MM.1S (cell line): ENCODE measurements at regions not wholly inside any gene's neighbourhood (a gene's known extent, or its start where the extent isn't known, plus 50 kb on each side); places are given as distances from the start of the nearest gene placed in this dataset.

ENCODE experiments used
- EZH2 ChIP-seq: fragments of 300-600 bp; sonication (generic); optimal IDR thresholded peaks from 2 replicates; pipeline ENCODE3; 2017; ENCODE audit warnings: low read depth, mild to moderate bottlenecking, antibody characterized with exemption, low read length, mixed read lengths
- EZH2phosphoT487 ChIP-seq: fragments of 300-600 bp; sonication (generic); IDR thresholded peaks from 2 replicates; pipeline ENCODE4 v1.6.1; 2018; ENCODE audit warnings: antibody characterized with exemption, low read length
- TF ChIP-seq, protein P1 (sequence below): fragments of 300-600 bp; sonication (generic); IDR thresholded peaks from 2 replicates; pipeline ENCODE4 v1.5.1; 2016; ENCODE audit warnings: antibody characterized with exemption, low read length, mixed read lengths

DNA sequence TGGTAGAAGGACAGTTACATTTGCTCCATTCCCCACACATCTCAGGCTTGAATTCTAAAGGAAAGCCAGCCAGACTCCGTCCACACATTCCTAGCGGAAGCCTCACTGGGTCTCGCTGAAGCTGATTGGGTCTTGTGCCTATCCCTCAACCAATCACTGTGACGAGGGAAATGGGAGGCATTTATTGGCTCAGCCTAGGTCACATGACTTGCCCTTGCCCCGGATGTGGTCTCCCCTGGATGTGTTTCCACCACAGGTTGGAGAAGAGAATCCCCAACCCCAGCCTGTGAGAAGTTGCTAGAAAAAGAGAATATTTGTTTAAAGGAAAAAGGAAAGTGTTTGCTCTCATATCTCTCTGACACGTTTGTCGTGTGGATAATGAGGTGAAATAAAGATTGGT, 93.4 kb downstream of the C12orf75 start:
- TF ChIP-seq, protein P1, sequence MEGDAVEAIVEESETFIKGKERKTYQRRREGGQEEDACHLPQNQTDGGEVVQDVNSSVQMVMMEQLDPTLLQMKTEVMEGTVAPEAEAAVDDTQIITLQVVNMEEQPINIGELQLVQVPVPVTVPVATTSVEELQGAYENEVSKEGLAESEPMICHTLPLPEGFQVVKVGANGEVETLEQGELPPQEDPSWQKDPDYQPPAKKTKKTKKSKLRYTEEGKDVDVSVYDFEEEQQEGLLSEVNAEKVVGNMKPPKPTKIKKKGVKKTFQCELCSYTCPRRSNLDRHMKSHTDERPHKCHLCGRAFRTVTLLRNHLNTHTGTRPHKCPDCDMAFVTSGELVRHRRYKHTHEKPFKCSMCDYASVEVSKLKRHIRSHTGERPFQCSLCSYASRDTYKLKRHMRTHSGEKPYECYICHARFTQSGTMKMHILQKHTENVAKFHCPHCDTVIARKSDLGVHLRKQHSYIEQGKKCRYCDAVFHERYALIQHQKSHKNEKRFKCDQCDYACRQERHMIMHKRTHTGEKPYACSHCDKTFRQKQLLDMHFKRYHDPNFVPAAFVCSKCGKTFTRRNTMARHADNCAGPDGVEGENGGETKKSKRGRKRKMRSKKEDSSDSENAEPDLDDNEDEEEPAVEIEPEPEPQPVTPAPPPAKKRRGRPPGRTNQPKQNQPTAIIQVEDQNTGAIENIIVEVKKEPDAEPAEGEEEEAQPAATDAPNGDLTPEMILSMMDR: no peak
- no peak for TF ChIP-seq EZH2
- TF ChIP-seq EZH2phosphoT487: no peak
